ENCODE measurements at regions not wholly inside any gene's neighbourhood (a gene's known extent, or its start where the extent isn't known, plus 50 kb on each side); places are given as distances from the start of the nearest gene placed in this dataset.

- in situ Hi-C loops (cut with HindIII; ENCODE audit: low pct_ligation_motif_present, low pct_unique_long_range_greater_than_20kb, low sequenced_read_pairs), result no loop called here
- DNase-seq, result no peak
Observed at GRCh38 chr4:111712093-111712677, 433.1 kb upstream of the FAM241A start.

DNA sequence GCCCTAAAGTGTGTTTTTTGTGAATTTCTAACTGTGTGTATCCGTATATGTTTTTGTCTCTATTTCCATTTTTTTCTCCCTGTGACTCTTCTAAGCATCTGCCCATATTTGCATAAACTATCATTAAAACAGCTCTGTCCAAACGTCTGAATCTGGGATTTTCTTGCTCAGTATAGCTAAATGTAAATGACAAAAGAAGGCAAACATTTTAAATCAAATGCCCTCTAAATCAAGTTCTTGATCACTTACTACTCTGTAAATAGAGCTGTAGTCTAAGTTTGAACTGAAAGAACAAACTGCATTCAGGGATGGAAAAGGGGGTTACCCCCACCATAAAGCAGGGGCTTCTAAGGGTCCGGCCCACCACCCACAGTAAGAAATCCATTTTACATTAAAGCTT lies 432.0 kb upstream of the FAM241A start:
- no peak for DNase-seq
- in situ Hi-C loops (cut with HindIII; ENCODE audit: low pct_ligation_motif_present, low pct_unique_long_range_greater_than_20kb, low sequenced_read_pairs), result no loop called here

- in situ Hi-C loops (cut with HindIII; ENCODE audit: low pct_ligation_motif_present, low pct_unique_long_range_greater_than_20kb, low sequenced_read_pairs), result no loop called here
- no peak for DNase-seq
Observed at GRCh38 chr4:111717921-111718320, 427.3 kb upstream of the FAM241A start.

DNA sequence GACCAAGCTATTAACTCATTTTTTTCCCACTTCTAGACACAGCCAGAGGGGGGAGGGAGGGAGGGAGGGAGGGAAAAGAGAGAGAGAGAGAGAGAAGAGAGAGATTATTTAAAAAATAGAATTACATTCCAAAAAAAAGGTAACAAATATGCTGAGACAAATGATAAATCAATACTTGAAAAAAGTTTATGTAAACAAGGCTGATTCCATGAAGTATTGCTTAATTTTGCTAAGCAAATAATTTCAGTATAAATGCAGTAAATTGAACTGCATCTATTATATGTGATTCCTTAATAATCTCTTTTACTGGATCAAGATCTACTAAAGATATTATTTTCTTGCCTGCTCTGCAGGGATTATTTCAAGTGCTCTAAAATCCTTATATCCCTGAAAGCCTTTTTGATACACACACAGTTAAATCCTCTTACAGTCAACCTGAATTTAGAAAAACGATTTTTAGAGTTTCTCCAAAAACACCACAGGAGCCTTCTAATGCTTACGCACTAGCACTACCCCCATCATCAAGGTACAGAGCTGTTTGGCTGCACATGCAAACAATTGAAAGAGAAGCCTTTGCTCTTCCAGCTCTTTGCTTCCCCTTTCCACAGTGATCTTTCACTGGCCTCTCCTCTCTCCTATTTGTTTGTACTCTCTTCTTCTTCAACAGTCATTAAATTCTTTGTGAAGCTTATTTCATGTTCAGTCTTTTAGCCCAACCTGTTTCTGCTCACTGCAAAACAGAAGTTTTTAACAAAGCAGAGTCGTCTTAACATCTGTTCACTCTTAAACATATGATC lies 426.3 kb upstream of the FAM241A start:
- in situ Hi-C loops (cut with HindIII; ENCODE audit: low pct_ligation_motif_present, low pct_unique_long_range_greater_than_20kb, low sequenced_read_pairs), result no loop called here

GRCh38 chr4:111720866-111721265 lies 424.4 kb upstream of the FAM241A start:
- DNase-seq, result no peak
- in situ Hi-C loops (cut with HindIII; ENCODE audit: low pct_ligation_motif_present, low pct_unique_long_range_greater_than_20kb, low sequenced_read_pairs), result no loop called here

More for the DNA sequence above, 426.3 kb upstream of the FAM241A start:
- DNase-seq, result no peak

- DNase-seq, result no peak
- in situ Hi-C loops (cut with HindIII; ENCODE audit: low pct_ligation_motif_present, low pct_unique_long_range_greater_than_20kb, low sequenced_read_pairs), result no loop called here
Observed at GRCh38 chr4:111722213-111722720, 423.0 kb upstream of the FAM241A start.

DNA sequence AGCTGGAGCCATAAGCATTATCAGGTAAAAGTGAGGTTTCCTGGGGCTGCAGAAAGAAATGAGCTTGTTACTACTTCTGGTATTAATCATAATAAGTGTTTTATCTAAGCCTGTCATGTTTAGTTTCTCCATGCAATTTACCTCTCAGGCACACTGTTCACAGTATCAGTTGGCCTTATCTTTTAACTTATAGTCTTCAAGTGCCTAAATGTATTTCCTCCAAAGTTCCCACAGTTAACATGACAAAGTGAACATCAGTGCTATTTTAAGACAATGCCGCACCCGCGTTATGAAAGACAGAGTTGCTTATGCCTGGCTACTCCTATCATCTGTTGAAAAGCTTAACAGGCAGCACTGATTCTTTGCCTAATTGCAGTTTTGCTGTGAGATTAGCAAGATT lies 408.7 kb upstream of the FAM241A start:
- in situ Hi-C loops (cut with HindIII; ENCODE audit: low pct_ligation_motif_present, low pct_unique_long_range_greater_than_20kb, low sequenced_read_pairs), result no loop called here
- DNase-seq, result no peak

GRCh38 chr4:111744847-111745246 lies 400.4 kb upstream of the FAM241A start:
- no peak for DNase-seq
- in situ Hi-C loops (cut with HindIII; ENCODE audit: low pct_ligation_motif_present, low pct_unique_long_range_greater_than_20kb, low sequenced_read_pairs), result no loop called here

DNA sequence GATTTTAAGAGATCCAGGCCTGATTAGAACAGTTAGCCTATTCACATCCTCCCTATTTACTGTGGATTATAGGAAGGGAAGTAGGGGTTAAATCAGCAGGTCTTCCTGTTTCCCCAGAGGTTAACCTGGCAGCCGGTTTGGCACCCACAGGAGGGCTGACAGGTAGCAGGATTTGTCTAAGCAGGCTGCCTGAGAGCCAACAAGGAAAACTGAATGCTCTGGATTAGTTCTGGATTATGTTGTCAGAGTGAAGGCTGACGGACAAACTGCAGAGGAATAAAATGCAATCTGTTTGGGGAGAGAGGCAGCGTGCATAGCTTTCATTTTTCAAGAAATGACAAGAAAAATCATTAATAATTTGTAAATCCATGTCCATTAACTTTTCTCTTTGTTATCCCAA lies 397.1 kb upstream of the FAM241A start:
- no peak for DNase-seq
- in situ Hi-C loops (cut with HindIII; ENCODE audit: low pct_ligation_motif_present, low pct_unique_long_range_greater_than_20kb, low sequenced_read_pairs), result no loop called here

DNA sequence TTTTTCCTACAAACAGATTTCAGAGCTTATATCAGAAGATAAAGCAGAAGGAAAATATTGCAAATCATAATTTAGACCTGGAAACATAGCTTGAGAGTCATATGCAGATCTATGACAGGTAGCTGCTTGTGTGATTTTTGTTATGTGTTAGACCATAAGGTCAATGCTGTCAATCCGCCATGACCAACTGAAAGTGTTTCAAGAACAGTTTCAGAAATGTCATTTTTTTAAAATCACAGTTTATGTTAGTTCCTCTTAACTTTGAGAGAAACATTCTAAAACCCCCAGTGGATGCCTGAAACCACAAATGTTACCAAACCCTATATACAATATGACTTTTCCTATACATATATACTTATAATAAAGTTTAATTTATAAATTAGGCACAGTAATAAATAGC lies 391.3 kb upstream of the FAM241A start:
- no peak for DNase-seq
- in situ Hi-C loops (cut with HindIII; ENCODE audit: low pct_ligation_motif_present, low pct_unique_long_range_greater_than_20kb, low sequenced_read_pairs), result no loop called here

GRCh38 chr4:111755571-111755970 lies 389.7 kb upstream of the FAM241A start:
- in situ Hi-C loops (cut with HindIII; ENCODE audit: low pct_ligation_motif_present, low pct_unique_long_range_greater_than_20kb, low sequenced_read_pairs), result no loop called here

GRCh38 chr4:111761531-111761930 lies 383.7 kb upstream of the FAM241A start:
- no peak for DNase-seq
- in situ Hi-C loops (cut with HindIII; ENCODE audit: low pct_ligation_motif_present, low pct_unique_long_range_greater_than_20kb, low sequenced_read_pairs), result no loop called here

More at GRCh38 chr4:111755571-111755970, 389.7 kb upstream of the FAM241A start:
- DNase-seq, result no peak

DNA sequence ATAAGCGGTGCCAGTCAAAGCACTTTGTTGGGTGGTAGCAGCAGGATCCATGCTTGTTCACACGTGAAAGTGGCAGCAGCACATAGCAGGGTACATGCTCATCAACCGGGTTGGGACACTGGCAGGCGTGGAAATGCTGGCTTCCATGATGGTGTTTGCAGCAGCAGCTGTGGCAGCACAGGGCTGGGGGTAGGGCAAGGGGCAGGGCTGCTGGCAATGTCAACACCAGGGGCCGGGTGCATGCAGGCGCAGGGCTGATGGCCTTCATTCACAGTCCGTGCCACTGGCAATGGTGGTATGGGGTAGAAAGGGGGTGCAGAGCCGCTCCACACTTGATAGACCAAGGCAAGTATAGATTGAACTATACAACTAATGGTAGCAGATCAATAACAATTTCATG lies 374.7 kb upstream of the FAM241A start:
- no peak for DNase-seq
- in situ Hi-C loops (cut with HindIII; ENCODE audit: low pct_ligation_motif_present, low pct_unique_long_range_greater_than_20kb, low sequenced_read_pairs), result no loop called here

- DNase-seq, result no peak
- in situ Hi-C loops (cut with HindIII; ENCODE audit: low pct_ligation_motif_present, low pct_unique_long_range_greater_than_20kb, low sequenced_read_pairs), result no loop called here
Observed at GRCh38 chr4:111773858-111774257, 371.4 kb upstream of the FAM241A start.

GRCh38 chr4:111775556-111776297 lies 369.5 kb upstream of the FAM241A start:
- in situ Hi-C loops (cut with HindIII; ENCODE audit: low pct_ligation_motif_present, low pct_unique_long_range_greater_than_20kb, low sequenced_read_pairs), result no loop called here
- DNase-seq, result no peak

GRCh38 chr4:111776561-111776960 lies 368.7 kb upstream of the FAM241A start:
- in situ Hi-C loops (cut with HindIII; ENCODE audit: low pct_ligation_motif_present, low pct_unique_long_range_greater_than_20kb, low sequenced_read_pairs), result no loop called here
- no peak for DNase-seq

GRCh38 chr4:111778543-111778942 lies 366.7 kb upstream of the FAM241A start:
- in situ Hi-C loops (cut with HindIII; ENCODE audit: low pct_ligation_motif_present, low pct_unique_long_range_greater_than_20kb, low sequenced_read_pairs), result no loop called here
- no peak for DNase-seq

GRCh38 chr4:111780965-111781364 lies 364.3 kb upstream of the FAM241A start:
- no peak for DNase-seq
- in situ Hi-C loops (cut with HindIII; ENCODE audit: low pct_ligation_motif_present, low pct_unique_long_range_greater_than_20kb, low sequenced_read_pairs), result no loop called here

- no peak for DNase-seq
- in situ Hi-C loops (cut with HindIII; ENCODE audit: low pct_ligation_motif_present, low pct_unique_long_range_greater_than_20kb, low sequenced_read_pairs), result no loop called here
Observed at GRCh38 chr4:111781611-111782010, 363.6 kb upstream of the FAM241A start.

All from ACHN (cell line).